GM12864 (cell line): ENCODE measurements at regions not wholly inside any gene's neighbourhood (a gene's known extent, or its start where the extent isn't known, plus 50 kb on each side); places are given as distances from the start of the nearest gene placed in this dataset.

ENCODE experiments used
- DNase-seq: peaks from one replicate; pipeline ENCODE4 v3.0.0-alpha.2; 2011; ENCODE audit warnings: low read depth
- H3K4me3 ChIP-seq: 2 replicates; pipeline ENCODE4 v1.5.1; 2011; ENCODE audit warnings: mild to moderate bottlenecking, low read depth, low read length, control low read depth
- CTCF ChIP-seq: IDR thresholded peaks from 2 replicates; pipeline ENCODE4 v1.5.1; 2011; ENCODE audit warnings: low read depth, mild to moderate bottlenecking, moderate library complexity, low read length, control low read depth, inconsistent platforms; ENCODE audit errors: missing control alignments

GRCh38 chr5:124342986-124343385 lies 403.5 kb downstream of the ZNF608 start:
- no peak for DNase-seq
- no peak overlapping the region for H3K4me3 ChIP-seq
- TF ChIP-seq CTCF: no peak

- no peak for TF ChIP-seq CTCF
- no peak for DNase-seq
- no peak overlapping the region for H3K4me3 ChIP-seq
Observed at GRCh38 chr5:124342584-124342983, 403.9 kb downstream of the ZNF608 start.

- no peak for DNase-seq
- TF ChIP-seq CTCF: no peak
Observed at GRCh38 chr5:124342027-124342471, 404.4 kb downstream of the ZNF608 start.

GRCh38 chr5:124341066-124341858 lies 405.2 kb downstream of the ZNF608 start:
- TF ChIP-seq CTCF: no peak
- H3K4me3 ChIP-seq: no peak overlapping the region
- no peak for DNase-seq

More at GRCh38 chr5:124342027-124342471, 404.4 kb downstream of the ZNF608 start:
- H3K4me3 ChIP-seq: no peak overlapping the region

- TF ChIP-seq CTCF: no peak
- no peak for DNase-seq
Observed at GRCh38 chr5:124337996-124338395, 408.4 kb downstream of the ZNF608 start.

GRCh38 chr5:124333298-124333979 lies 413.0 kb downstream of the ZNF608 start:
- TF ChIP-seq CTCF: no peak
- DNase-seq: no peak

More at GRCh38 chr5:124337996-124338395, 408.4 kb downstream of the ZNF608 start:
- no peak overlapping the region for H3K4me3 ChIP-seq

More at GRCh38 chr5:124333298-124333979, 413.0 kb downstream of the ZNF608 start:
- no peak overlapping the region for H3K4me3 ChIP-seq
